Activated CD4-positive, alpha-beta T cell treated with anti-CD3 and anti-CD28 coated beads for 36 hours (primary cell): ENCODE measurements at regions not wholly inside any gene's neighbourhood (a gene's known extent, or its start where the extent isn't known, plus 50 kb on each side); places are given as distances from the start of the nearest gene placed in this dataset.

Experiments used
- ATAC-seq: fragments of 200-7000 bp; cut with Tn5 transposase; one replicate; pipeline ENCODE4 v1.10.0; 2021; ENCODE audit warnings: mild to moderate bottlenecking, moderate library complexity
- CTCF ChIA-PET: fragments of 350-600 bp; sonication (Branson Sonifier 250); formaldehyde crosslinking; loops from one replicate; lab custom pipeline; 2021; ENCODE audit warnings: antibody characterized with exemption; lab: Charles Lee
- POLR2A ChIA-PET: fragments of 350-600 bp; sonication (Branson Sonifier 250); formaldehyde crosslinking; loops from one replicate; lab custom pipeline; 2021; ENCODE audit warnings: antibody characterized with exemption, inconsistent platforms; lab: Charles Lee
- DNase-seq: peaks from one replicate; pipeline ENCODE4 v3.0.0-alpha.2; 2020
- H3K27ac Mint-ChIP-seq: one replicate; pipeline ENCODE4 v1.8.0; 2021; ENCODE audit warnings: mixed read lengths
- H3K27me3 Mint-ChIP-seq: one replicate; pipeline ENCODE4 v1.8.0; 2021; ENCODE audit warnings: mixed read lengths
- H3K36me3 Mint-ChIP-seq: one replicate; pipeline ENCODE4 v1.8.0; 2021; ENCODE audit warnings: low read depth, mixed read lengths
- H3K4me1 Mint-ChIP-seq: one replicate; pipeline ENCODE4 v1.8.0; 2021; ENCODE audit warnings: mixed read lengths
- H3K4me3 Mint-ChIP-seq: one replicate; pipeline ENCODE4 v1.8.0; 2021; ENCODE audit warnings: mild to moderate bottlenecking, moderate library complexity, mixed read lengths
- H3K9me3 Mint-ChIP-seq: one replicate; pipeline ENCODE4 v1.8.0; 2021; ENCODE audit warnings: low read depth, mixed read lengths
- intact Hi-C, 2 experiments: fragments of 100-400 bp; cut with DNase I in 1 of 2; cut with micrococcal nuclease in 1 of 2; formaldehyde crosslinking; loops; one replicate each; pipeline versions ENCODE4 v1.14.2 to v1.15.1; 2022 to 2024; cut with DNase I, micrococcal nuclease

GRCh38 chr2:129441610-129442009 lies 537.9 kb upstream of the RAB6C start:
- Mint-ChIP-seq H3K27me3 (peaks cover 10% of the 10 kb centered on the region), H3K27ac (no peak overlapping the region), H3K36me3 (no peaks in the 10 kb centered on the region), H3K9me3 (no peaks in the 10 kb centered on the region), H3K4me3 (no peak overlapping the region), H3K4me1 (no peaks in the 10 kb centered on the region)
- DNase-seq: no peak
- CTCF ChIA-PET: no interaction called here
- POLR2A ChIA-PET: no interaction called here
- intact Hi-C loops: no loop called here
- no peak for ATAC-seq

DNA sequence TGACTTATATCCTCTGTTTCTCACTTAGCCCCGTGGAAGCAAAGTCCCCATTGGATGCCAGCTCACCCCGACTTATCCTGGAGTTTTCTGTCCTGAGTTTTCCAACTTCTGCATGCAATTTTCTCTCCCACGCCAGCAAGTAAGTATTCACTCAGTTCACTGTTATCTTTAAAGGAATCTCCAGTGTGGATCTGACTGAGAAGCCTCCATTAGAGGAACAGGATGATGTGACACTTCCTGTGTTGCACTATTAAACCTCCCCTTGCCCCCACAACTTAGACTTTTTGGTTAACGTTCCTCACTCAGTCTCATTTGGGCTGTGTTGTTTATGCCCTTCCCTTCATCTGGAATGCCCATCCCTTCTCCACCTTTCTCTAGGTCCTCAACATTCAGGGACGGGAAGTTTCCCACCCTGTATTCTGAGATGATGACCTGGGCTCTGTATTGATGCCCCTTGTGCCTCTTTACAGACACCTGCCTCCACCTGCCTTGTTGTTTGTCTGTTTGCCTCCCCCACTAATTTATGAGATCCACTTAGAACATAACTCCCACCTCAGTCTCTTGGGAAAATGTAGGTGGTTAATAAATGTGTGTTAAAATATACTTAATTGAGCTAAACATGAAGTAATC lies 536.1 kb upstream of the RAB6C start:
- POLR2A ChIA-PET: no interaction called here
- peaks cover 15% of the 10 kb centered on the region for H3K27me3 Mint-ChIP-seq
- no peaks in the 10 kb centered on the region for H3K4me1 Mint-ChIP-seq
- CTCF ChIA-PET: no interaction called here
- H3K4me3 Mint-ChIP-seq: no peak overlapping the region
- intact Hi-C loops: no loop called here
- ATAC-seq (no peak), DNase-seq (no peak)
- H3K9me3 Mint-ChIP-seq: no peaks in the 10 kb centered on the region
- H3K27ac Mint-ChIP-seq: no peak overlapping the region
- no peaks in the 10 kb centered on the region for H3K36me3 Mint-ChIP-seq

- no peak overlapping the region for H3K27ac Mint-ChIP-seq
- no peaks in the 10 kb centered on the region for H3K36me3 Mint-ChIP-seq
- ATAC-seq (no peak), DNase-seq (no peak)
- no peaks in the 10 kb centered on the region for H3K9me3 Mint-ChIP-seq
- H3K4me3 Mint-ChIP-seq: no peak overlapping the region
- ChIA-PET CTCF (interaction anchor here (0.8 kb wide), 1 partner anchor 1840 kb away, joined by 3 read pairs; no protein-coding TSS in a partner anchor), POLR2A (no interaction called here)
- no peaks in the 10 kb centered on the region for H3K4me1 Mint-ChIP-seq
- intact Hi-C loops: no loop called here
- peaks cover 19% of the 10 kb centered on the region for H3K27me3 Mint-ChIP-seq
Measured at GRCh38 chr2:129443865-129444739, 535.4 kb upstream of the RAB6C start.

DNA sequence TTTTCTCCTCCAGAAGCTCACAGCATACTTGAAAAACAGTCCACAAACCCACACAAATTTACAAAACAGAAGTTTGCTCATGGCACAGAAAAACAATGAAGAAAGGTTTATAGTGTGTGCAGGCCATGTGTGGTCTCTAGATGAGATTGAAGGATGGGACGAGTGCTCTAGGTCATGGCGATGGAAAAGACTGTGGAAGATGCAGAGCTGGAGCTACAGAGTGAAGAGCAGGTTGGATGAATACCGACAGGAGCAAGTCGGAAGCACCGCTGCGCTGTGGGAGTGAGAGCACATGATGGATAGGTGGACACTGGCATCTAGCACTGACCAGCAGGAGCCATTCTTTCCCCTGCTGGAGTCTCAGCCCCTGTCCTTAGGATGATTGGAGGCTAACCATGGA lies 534.7 kb upstream of the RAB6C start:
- Mint-ChIP-seq H3K4me3 (no peak overlapping the region), H3K9me3 (no peaks in the 10 kb centered on the region), H3K4me1 (no peaks in the 10 kb centered on the region), H3K36me3 (no peaks in the 10 kb centered on the region), H3K27me3 (peaks cover 19% of the 10 kb centered on the region), H3K27ac (no peak overlapping the region)
- ChIA-PET POLR2A (no interaction called here), CTCF (interaction anchor here (0.8 kb wide), 1 partner anchor 1841 kb away, joined by 3 read pairs; no protein-coding TSS in a partner anchor)
- no peak for ATAC-seq
- intact Hi-C loops: no loop called here
- DNase-seq: no peak

- no peak overlapping the region for H3K27ac Mint-ChIP-seq
- H3K9me3 Mint-ChIP-seq: no peaks in the 10 kb centered on the region
- no peak for DNase-seq
- H3K27me3 Mint-ChIP-seq: no peaks in the 10 kb centered on the region
- H3K4me3 Mint-ChIP-seq: no peak overlapping the region
- ChIA-PET CTCF (no interaction called here), POLR2A (no interaction called here)
- no peaks in the 10 kb centered on the region for H3K4me1 Mint-ChIP-seq
- ATAC-seq: no peak
- H3K36me3 Mint-ChIP-seq: no peaks in the 10 kb centered on the region
- intact Hi-C loops: no loop called here
Measured at GRCh38 chr2:129456691-129457090, 522.8 kb upstream of the RAB6C start.

DNA sequence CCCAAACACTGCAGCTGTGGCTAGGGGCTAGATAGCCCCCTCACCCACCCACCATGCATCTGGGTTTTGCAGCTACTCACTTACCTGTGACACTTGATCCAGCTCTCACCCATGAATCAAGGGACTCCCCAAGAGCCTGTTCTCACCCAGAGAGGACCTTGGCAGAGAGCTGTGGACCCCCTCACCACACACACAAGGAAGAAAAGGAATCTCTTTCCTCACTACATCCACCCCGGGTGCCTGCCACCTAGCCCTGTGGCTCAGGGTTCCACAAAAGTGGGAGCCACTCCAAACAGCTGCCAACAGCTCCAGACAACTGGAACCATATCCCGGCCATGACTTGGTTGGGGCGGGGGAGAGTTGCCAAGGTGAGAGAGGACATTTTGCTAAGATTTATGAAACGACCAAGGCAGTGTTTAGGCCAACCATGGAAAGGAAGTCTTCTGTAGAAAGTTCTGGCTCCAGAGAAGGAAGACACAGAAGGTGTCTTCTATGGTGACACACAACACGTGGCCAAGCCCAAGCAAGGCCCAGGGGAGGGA lies 522.1 kb upstream of the RAB6C start:
- ChIA-PET POLR2A (no interaction called here), CTCF (no interaction called here)
- ATAC-seq (no peak), DNase-seq (no peak)
- Mint-ChIP-seq H3K36me3 (no peaks in the 10 kb centered on the region), H3K4me3 (no peak overlapping the region), H3K27ac (no peak overlapping the region), H3K27me3 (no peaks in the 10 kb centered on the region), H3K9me3 (no peaks in the 10 kb centered on the region), H3K4me1 (no peaks in the 10 kb centered on the region)
- intact Hi-C loops: no loop called here

DNA sequence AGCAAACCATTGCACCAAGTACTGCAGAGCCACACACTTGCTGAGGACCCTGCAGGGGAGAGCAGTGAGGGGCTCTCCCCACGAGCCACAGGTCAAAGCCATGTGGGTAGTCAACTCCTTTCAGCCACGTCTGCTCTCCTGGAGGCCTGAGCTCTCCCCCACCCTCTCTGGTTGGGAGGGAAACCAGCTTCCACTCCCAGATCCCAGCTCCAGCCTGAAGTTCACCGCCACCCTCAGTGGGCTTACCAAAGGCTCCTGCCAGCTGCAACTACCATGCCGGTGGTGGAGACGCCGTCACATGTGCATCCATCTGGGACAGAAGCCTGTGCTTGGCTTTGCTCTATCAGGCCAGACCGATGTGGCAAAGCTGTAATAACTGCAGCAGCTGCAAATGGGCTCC lies 521.5 kb upstream of the RAB6C start:
- CTCF ChIA-PET: interaction anchor here (0.6 to 0.8 kb wide), 2 partner anchors 16 to 373 kb away, joined by 4 read pairs; no protein-coding TSS in a partner anchor
- ATAC-seq: no peak

DNA sequence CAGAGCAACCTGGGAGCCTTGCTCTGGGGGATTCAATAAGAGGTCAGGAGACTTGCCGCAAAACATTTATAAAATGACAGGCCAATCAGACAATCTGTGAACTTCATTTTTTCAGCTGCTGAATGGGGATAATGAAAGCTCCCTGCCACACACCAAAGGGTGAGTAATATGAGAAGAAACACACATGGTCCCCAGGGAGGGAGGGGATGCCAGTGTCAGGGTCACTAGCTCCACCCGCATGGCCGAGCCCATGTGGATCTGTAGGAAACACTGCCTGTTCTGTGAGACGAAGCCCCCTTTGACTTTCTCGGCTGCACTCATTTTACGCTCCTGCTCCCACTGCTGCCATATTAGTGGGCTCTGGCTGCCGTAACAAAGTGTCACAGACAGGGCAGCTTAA lies 521.0 kb upstream of the RAB6C start:
- DNase-seq (no peak), ATAC-seq (no peak)
- CTCF ChIA-PET: interaction anchor here (0.8 kb wide), 1 partner anchor 372 kb away, joined by 4 read pairs; no protein-coding TSS in a partner anchor
- Mint-ChIP-seq H3K4me1 (no peaks in the 10 kb centered on the region), H3K27me3 (no peaks in the 10 kb centered on the region), H3K9me3 (no peaks in the 10 kb centered on the region), H3K36me3 (no peaks in the 10 kb centered on the region), H3K27ac (no peak overlapping the region), H3K4me3 (no peak overlapping the region)
- intact Hi-C loops: no loop called here
- POLR2A ChIA-PET: no interaction called here

More for the DNA sequence above, 521.5 kb upstream of the RAB6C start:
- POLR2A ChIA-PET: no interaction called here
- Mint-ChIP-seq H3K4me3 (no peak overlapping the region), H3K9me3 (no peaks in the 10 kb centered on the region), H3K36me3 (no peaks in the 10 kb centered on the region), H3K27me3 (no peaks in the 10 kb centered on the region), H3K27ac (no peak overlapping the region), H3K4me1 (no peaks in the 10 kb centered on the region)
- intact Hi-C loops: no loop called here
- DNase-seq: no peak

- Mint-ChIP-seq H3K27me3 (no peaks in the 10 kb centered on the region), H3K27ac (no peak overlapping the region), H3K4me3 (no peak overlapping the region), H3K36me3 (no peaks in the 10 kb centered on the region), H3K4me1 (no peaks in the 10 kb centered on the region), H3K9me3 (no peaks in the 10 kb centered on the region)
- CTCF ChIA-PET: no interaction called here
- intact Hi-C loops: no loop called here
- ATAC-seq: no peak
- DNase-seq: no peak
- POLR2A ChIA-PET: no interaction called here
Measured at GRCh38 chr2:129459200-129459876, 520.1 kb upstream of the RAB6C start.

- no peaks in the 10 kb centered on the region for H3K4me1 Mint-ChIP-seq
- H3K4me3 Mint-ChIP-seq: no peak overlapping the region
- ChIA-PET POLR2A (no interaction called here), CTCF (no interaction called here)
- intact Hi-C loops: no loop called here
- DNase-seq (no peak), ATAC-seq (no peak)
- no peak overlapping the region for H3K27ac Mint-ChIP-seq
- H3K36me3 Mint-ChIP-seq: no peaks in the 10 kb centered on the region
- no peaks in the 10 kb centered on the region for H3K9me3 Mint-ChIP-seq
- no peaks in the 10 kb centered on the region for H3K27me3 Mint-ChIP-seq
Measured at GRCh38 chr2:129459881-129460280, 519.6 kb upstream of the RAB6C start.

GRCh38 chr2:129460299-129461198 lies 518.9 kb upstream of the RAB6C start:
- Mint-ChIP-seq H3K9me3 (no peaks in the 10 kb centered on the region), H3K4me3 (no peak overlapping the region), H3K36me3 (no peaks in the 10 kb centered on the region), H3K27me3 (no peaks in the 10 kb centered on the region), H3K27ac (no peak overlapping the region), H3K4me1 (no peaks in the 10 kb centered on the region)
- intact Hi-C loops: no loop called here
- no peak for ATAC-seq
- CTCF ChIA-PET: no interaction called here
- no peak for DNase-seq
- POLR2A ChIA-PET: no interaction called here
